Mesodermal cell (in vitro differentiated cells): ENCODE measurements at regions not wholly inside any gene's neighbourhood (a gene's known extent, or its start where the extent isn't known, plus 50 kb on each side); places are given as distances from the start of the nearest gene placed in this dataset.
A peak's percentile ranks its signal among the peaks of the same experiment; 100 is the strongest.

Experiments
- H3K27ac ChIP-seq: 2 replicates; pipeline ENCODE4 v1.7.0; 2013; ENCODE audit warnings: mild to moderate bottlenecking, low read depth, low read length, moderate library complexity; ENCODE audit not compliant: severe bottlenecking
- H3K36me3 ChIP-seq: 2 replicates; pipeline ENCODE4 v1.7.1; 2013; ENCODE audit warnings: mild to moderate bottlenecking, low read length, moderate library complexity; ENCODE audit not compliant: control insufficient read depth, insufficient read depth
- H3K4me1 ChIP-seq: one replicate; pipeline ENCODE4 v1.7.1; 2013; ENCODE audit warnings: mild to moderate bottlenecking, low read length; ENCODE audit not compliant: insufficient read depth, control insufficient read depth, poor library complexity, severe bottlenecking
- H3K4me3 ChIP-seq: 2 replicates; pipeline ENCODE4 v1.7.0; 2013; ENCODE audit warnings: low read length, control low read depth, mild to moderate bottlenecking; ENCODE audit not compliant: insufficient read depth, poor library complexity, severe bottlenecking; ENCODE audit errors: extremely low read depth
- H3K9me3 ChIP-seq: 2 replicates; pipeline ENCODE4 v1.7.1; 2013; ENCODE audit warnings: mild to moderate bottlenecking, low read length, moderate library complexity; ENCODE audit not compliant: control insufficient read depth
- WGBS, 2 experiments: methylation state at CpG; one replicate each; pipeline ENCODE4 v1.1.5; 2013; ENCODE audit warnings: missing lambda C conversion rate in 2 of 2; ENCODE audit not compliant: insufficient coverage in 2 of 2; 5-methylcytosine and 5-hydroxymethylcytosine counted together

DNA sequence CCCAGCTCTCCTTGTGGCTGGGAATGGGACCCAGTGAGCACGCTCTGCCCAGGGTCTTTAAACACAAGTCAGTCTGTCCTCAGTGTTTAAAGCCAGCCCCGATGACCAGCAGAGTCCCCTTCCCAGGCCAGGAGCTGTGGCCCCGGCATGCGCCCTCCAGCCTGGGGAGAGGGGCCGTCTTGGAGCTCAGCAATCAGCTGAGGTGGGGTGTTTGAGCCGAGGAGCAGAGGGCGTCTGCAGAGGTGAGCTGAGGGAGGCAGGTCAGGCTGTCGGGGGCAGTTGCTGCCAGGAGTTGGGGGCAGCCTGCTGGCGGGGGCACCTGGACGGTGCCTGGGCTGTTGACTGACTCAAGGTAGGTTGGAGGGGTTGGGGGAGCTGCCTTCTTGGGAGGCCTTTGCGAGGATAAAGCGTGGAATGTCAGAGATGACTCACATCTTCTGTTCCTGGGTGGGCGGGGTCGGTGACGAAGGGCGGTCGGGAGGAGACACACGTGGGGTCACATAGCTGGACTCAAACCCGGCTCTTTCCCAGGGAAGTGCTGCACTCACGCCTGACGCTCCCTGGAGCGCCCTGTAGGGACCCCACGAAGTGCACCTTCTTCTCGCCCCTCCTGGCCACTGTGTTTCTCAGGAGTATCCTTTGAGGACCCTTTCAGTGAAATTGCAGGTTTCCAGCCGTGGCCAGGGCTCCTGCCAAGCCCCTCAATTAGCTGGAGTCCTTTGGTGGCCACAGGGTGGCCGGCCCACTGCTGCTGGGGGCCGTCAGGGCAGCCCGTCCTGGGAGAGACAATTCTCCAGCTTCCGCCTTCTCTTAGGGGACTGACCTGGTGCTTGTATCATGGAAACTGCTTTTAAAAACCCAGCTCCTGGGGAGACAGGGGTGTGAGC, 86.2 kb downstream of the SIK1 start:
- Histone ChIP-seq H3K4me1 (peaks cover 35% of the 10 kb centered on the region), H3K4me3 (no peak overlapping the region), H3K27ac (peak overlapping the region; percentile 62), H3K36me3 (no peaks in the 10 kb centered on the region), H3K9me3 (no peaks in the 10 kb centered on the region)
- WGBS, 2 experiments: 66 to 76% methylated on average over 26 to 27 of the region's 29 CpGs

DNA sequence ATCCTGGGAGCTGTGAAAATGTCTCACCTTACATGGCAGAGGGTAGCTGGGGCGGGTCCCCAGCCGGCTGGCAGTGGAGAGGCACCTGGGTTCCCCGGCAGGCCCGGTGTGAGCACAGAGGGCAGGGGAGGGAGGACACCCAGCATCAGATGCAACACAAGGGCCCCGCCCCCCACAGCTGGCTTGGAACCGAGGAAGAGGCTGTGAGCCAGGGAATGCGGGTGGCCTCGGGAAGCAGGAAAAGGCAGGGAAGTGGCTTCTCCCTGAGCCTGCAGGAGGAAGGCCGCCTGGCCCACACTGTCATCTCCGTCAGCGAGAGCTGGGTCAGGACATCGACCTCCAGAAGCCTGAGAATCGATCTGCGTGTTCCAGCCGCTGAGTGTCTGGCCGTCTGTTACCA, 87.3 kb downstream of the SIK1 start:
- Histone ChIP-seq H3K27ac (no peak overlapping the region), H3K9me3 (no peaks in the 10 kb centered on the region), H3K4me3 (no peak overlapping the region), H3K4me1 (peaks cover 30% of the 10 kb centered on the region), H3K36me3 (no peaks in the 10 kb centered on the region)
- 95 to 97% methylated on average over 15 to 16 of the region's 16 CpGs for WGBS, 2 experiments

DNA sequence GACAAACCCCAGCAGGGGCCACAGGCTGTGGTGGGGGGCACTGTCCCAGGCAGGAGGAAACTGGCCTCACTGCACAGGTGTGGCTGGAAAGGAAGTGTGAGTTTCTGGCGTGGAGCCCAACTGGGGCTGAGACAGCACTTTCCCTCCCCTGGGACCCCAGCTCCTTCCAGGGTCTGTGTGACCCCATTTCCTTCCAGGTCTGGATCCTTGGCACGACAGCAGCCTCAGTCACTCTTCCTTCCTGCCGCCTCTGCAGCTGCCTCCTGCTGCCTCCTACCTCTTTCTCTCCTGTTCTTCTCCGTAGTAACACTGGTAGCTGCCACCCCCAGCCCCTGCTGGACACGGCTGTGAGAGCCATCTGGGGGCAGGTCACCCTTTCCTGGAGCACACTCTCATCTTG, 88.0 kb downstream of the SIK1 start:
- Histone ChIP-seq H3K4me1 (peaks cover 30% of the 10 kb centered on the region), H3K9me3 (no peaks in the 10 kb centered on the region), H3K27ac (no peak overlapping the region), H3K4me3 (no peak overlapping the region), H3K36me3 (no peaks in the 10 kb centered on the region)
- 86 to 89% methylated on average over 5 of the region's 5 CpGs for WGBS, 2 experiments

DNA sequence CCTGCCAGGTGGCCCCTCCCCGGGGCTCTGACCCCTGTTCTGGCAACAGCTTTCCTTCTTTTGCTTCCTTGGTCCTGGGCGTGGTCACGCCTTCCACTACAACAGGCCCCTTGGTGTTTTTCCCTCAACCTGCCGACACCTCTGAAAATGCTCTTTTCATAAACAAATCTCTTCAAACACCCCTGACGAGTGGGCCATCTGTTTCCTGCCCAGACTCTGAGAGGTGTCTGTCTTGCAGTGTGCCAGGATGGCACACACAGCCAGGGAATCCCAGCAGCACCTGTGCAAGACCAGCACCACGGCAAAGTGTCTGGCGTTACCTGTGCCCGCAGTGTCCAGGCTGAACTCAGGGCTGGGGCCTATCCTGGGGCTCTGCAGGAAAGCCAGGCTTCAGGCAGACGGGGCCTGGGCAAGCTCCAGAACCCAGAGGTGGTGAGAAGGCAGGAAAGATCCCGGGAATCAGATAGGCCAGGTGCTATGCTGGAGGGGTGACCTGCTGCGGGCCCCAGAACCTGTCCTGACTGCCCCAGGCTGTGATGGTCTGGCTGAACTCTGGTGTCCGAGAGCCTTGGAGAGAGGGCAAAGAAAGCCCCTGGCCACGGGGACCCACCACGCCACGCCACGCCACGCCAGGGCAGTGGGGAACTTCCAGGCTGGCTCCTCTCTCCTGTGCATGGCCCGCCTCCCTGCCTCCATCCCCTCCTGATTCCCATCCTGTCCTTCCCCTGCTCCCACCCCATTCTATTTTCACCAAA, 88.9 kb downstream of the SIK1 start:
- no peaks in the 10 kb centered on the region for H3K36me3 ChIP-seq
- H3K4me3 ChIP-seq: no peak overlapping the region
- H3K4me1 ChIP-seq: peaks cover 37% of the 10 kb centered on the region
- 87 to 91% methylated on average over 16 to 17 of the region's 18 CpGs for WGBS, 2 experiments
- no peaks in the 10 kb centered on the region for H3K9me3 ChIP-seq
- no peak overlapping the region for H3K27ac ChIP-seq

DNA sequence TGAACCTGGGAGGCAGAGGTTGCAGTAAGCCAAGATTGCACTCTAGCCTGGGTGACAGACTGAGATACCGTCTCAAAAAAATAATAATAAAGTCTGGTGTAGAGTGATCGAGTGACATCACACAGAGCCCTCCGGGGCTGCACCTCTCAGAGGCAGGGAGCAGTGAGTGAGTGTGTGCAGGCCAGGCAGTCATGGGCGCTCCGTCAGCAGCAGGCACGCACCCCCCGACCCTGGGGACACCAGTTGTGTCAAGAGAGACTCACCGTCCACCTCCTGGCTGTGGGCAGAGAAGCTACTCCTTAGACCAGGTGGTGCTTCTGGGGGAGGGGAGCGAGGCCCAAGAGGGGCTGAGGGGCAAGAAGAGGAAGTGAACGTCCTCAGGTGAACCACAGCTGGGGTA, 91.8 kb downstream of the SIK1 start:
- no peak overlapping the region for H3K27ac ChIP-seq
- H3K4me1 ChIP-seq: peaks cover 41% of the 10 kb centered on the region
- 97% methylated on average over 9 of the region's 10 CpGs for WGBS, 2 experiments
- no peak overlapping the region for H3K4me3 ChIP-seq
- no peaks in the 10 kb centered on the region for H3K9me3 ChIP-seq
- H3K36me3 ChIP-seq: no peaks in the 10 kb centered on the region

DNA sequence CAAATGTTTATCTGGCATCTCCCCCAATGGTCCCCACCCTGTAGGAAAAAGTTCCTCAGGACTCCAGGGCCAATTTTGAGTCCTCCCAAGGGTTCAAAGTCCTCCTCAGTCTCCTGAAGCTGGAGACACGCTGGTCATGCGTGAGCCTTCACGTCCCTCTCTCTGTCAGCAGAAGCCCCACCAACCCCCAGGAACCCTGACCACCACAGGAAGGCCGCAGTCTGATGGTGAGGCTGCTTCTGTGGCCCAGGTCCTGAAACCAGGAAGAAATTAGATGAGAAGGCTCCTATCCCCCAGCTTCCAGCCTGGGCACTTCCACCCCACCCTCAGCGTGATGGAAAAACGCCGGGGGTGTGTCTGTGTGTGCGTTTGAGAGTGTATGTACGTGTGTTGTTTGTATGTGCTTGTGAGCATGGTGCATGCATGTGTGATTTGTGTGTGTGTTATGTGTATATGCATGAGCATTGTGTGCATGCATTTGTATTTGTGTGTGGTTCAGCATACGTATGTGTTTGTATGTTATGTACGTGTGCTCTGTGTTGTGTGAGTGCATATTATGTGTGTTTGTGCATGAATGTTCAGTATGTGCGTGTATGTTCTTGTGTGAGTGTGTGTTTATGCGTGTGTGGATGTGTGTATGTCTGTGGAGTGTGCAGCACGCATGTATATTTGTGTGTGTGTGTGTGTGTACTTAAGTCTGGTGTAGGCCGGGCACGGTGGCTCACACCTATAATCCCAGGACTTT, 92.5 kb downstream of the SIK1 start:
- 78 to 89% methylated on average over 9 to 15 of the region's 16 CpGs for WGBS, 2 experiments
- Histone ChIP-seq H3K4me1 (peaks cover 38% of the 10 kb centered on the region), H3K27ac (peak overlapping the region; percentile 100), H3K36me3 (no peaks in the 10 kb centered on the region), H3K9me3 (no peaks in the 10 kb centered on the region), H3K4me3 (no peak overlapping the region)

DNA sequence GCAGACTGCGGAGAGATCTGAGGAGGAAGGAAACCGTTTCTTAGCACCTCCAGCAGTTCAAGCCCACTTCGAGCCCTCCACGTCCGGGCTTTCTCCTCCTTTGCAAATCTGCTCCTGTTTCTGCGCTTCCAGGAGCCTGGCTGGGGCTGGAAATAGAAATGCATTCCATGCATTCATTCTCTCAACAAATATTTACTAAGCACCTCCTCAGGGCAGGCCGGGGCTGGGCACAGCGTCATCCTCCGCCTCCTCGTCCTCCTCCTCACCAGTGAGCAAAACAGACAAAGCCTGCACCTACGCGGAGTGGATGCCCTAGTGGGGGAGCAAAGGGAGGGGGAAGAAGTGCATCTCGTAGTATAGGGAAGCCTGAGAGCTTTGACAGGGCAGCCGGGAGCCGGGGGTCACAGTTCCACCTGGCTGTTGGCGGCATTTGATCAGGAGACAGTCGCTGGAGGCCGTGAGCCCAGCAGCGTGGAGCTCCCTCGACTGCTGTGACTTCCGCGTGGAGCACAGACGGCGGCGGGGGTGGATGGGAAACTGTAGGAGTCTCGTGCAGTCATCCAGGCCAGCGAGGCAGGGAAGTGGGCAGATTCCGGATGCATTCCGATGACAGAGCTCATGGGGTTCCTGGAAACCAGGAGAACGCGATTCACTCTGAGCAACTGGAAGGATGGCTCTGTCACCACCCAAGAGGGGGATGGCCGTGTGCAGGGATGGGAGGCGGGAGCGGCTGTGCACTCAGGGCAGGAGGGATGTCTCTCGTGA, 93.5 kb downstream of the SIK1 start:
- Histone ChIP-seq H3K27ac (peak overlapping the region; percentile 100), H3K9me3 (no peaks in the 10 kb centered on the region), H3K4me1 (peaks cover 42% of the 10 kb centered on the region), H3K36me3 (no peaks in the 10 kb centered on the region), H3K4me3 (peak overlapping the region; percentile 6)
- WGBS, 2 experiments: 31 to 35% methylated on average over 23 to 29 of the region's 35 CpGs

DNA sequence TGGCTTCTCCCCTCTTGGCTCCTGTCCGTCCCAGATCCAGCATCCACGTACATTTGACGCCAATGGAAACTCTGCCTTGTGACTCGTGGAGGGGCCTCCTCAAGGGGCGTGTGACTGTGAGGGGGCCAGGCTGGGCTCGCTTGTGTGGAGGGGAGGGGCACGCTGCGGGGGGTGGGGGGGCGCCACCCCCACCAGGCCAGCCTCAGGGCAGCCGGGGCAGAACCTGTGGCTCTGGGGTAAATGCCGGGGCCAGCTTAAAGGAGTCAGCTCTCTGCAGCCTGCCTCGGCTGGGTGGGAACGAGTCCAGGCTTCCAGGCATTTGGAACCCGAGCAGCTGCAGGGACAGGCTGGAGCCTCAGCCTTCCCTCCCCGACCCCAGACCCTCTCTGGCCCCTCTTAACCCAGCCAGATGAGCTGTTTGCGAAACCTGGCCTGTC, 94.1 kb downstream of the SIK1 start:
- WGBS, 2 experiments: 20 to 28% methylated on average over 2 to 7 of the region's 16 CpGs

DNA sequence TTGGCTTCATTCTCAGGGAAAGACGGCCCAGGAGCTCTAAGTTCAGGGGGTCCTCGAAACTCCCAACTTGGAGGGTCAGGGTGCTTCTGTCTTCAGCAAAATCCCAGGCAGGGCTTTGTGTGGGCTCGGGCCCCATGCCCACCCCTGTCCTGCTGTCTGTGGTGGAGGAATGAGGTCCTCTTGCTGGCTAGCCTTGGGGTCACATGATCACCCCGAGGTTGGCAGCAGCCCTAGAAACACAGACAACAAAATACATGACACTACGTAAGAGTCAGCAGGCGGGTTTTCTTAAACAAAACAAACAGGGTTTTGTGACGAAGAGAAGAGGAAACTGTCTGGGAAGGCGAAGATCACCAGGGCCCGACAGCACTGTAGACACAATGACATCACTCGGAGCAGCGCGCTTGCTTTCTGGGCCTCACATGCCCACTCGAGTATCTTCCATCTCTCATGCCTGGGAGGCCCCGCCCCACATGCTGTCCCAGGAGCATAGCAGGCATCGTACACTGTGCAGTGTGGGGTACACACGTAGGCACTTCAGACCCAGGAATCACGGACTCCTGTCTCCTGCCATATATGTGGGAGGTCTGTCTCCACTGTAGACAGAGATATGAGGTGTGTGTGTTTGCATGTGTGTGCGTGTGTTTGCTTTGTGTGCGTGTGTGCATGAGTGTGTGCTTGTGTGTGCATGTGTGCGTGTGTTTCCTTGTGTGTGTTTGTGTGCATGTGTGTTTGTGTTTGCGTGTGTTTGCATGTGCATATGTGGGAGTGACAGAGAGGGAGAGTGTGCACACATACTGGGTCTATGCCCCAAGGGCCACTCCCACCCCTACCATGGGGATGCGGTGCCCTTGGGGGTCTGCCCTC, 94.7 kb downstream of the SIK1 start:
- 88 to 91% methylated on average over 16 of the region's 22 CpGs for WGBS, 2 experiments
- H3K9me3 ChIP-seq: no peaks in the 10 kb centered on the region
- H3K4me3 ChIP-seq: no peak overlapping the region
- no peaks in the 10 kb centered on the region for H3K36me3 ChIP-seq
- peak overlapping the region; percentile 100 for H3K27ac ChIP-seq
- H3K4me1 ChIP-seq: peaks cover 51% of the 10 kb centered on the region

More for the DNA sequence above, 94.1 kb downstream of the SIK1 start:
- H3K4me3 ChIP-seq: peak overlapping the region; percentile 6
- H3K4me1 ChIP-seq: peaks cover 48% of the 10 kb centered on the region
- H3K27ac ChIP-seq: peak overlapping the region; percentile 100
- no peaks in the 10 kb centered on the region for H3K9me3 ChIP-seq
- no peaks in the 10 kb centered on the region for H3K36me3 ChIP-seq
